Naive B cell (primary cell): ENCODE measurements at regions not wholly inside any gene's neighbourhood (a gene's known extent, or its start where the extent isn't known, plus 50 kb on each side); places are given as distances from the start of the nearest gene placed in this dataset.

ENCODE experiments used
- ATAC-seq, 2 donors: fragments of 150-1000 bp; cut with Tn5 transposase; 2 replicates each; pipeline ENCODE4 v1.10.0; 2021; ENCODE audit warnings: low read depth in 2 of 2, mild to moderate bottlenecking in 2 of 2, moderate library complexity in 2 of 2
- DNase-seq: peaks from one replicate; pipeline ENCODE4 v3.0.0; 2022
- H3K27ac Mint-ChIP-seq, 6 donors: one replicate each; pipeline ENCODE4 v1.8.0; 2020 to 2022; ENCODE audit warnings: mild to moderate bottlenecking in 6 of 6, mixed read lengths in 6 of 6, moderate library complexity in 5 of 6, inconsistent platforms in 2 of 6
- H3K27me3 Mint-ChIP-seq, 3 donors: one replicate each; pipeline ENCODE4 v1.8.0; 2021 to 2022; ENCODE audit warnings: mixed read lengths in 3 of 3, mild to moderate bottlenecking in 1 of 3
- H3K36me3 Mint-ChIP-seq, 2 donors: one replicate each; pipeline ENCODE4 v1.8.0; 2020 to 2022; ENCODE audit warnings: mixed read lengths in 2 of 2, inconsistent platforms in 1 of 2, mild to moderate bottlenecking in 1 of 2
- H3K4me1 Mint-ChIP-seq, 3 donors: one replicate each; pipeline ENCODE4 v1.8.0; 2020 to 2022; ENCODE audit warnings: mixed read lengths in 3 of 3, inconsistent platforms in 1 of 3, mild to moderate bottlenecking in 1 of 3, moderate library complexity in 1 of 3
- H3K4me3 Mint-ChIP-seq, 8 donors: one replicate each; pipeline ENCODE4 v1.8.0; 2020 to 2022; ENCODE audit warnings: mild to moderate bottlenecking in 8 of 8, mixed read lengths in 8 of 8, moderate library complexity in 8 of 8, inconsistent platforms in 2 of 8
- H3K9me3 Mint-ChIP-seq, 7 donors: one replicate each; pipeline ENCODE4 v1.8.0; 2020 to 2022; ENCODE audit warnings: mixed read lengths in 7 of 7, mild to moderate bottlenecking in 5 of 7, inconsistent platforms in 2 of 7, moderate library complexity in 1 of 7

- Mint-ChIP-seq H3K36me3 (no peaks in the 10 kb centered on the region), H3K9me3 (peaks cover 0 to 2% (median 0%) of the 10 kb centered on the region in 7 donors), H3K27ac (no peak overlapping the region), H3K4me1 (no peaks in the 10 kb centered on the region), H3K4me3 (no peak overlapping the region), H3K27me3 (no peaks in the 10 kb centered on the region)
- ATAC-seq = no peak
- no peak for DNase-seq
These were observed 203.1 kb upstream of the SEMA6D start for GRCh38 chr15:47514200-47514652.

GRCh38 chr15:47516558-47516957, 200.7 kb upstream of the SEMA6D start:
- no peaks in the 10 kb centered on the region for H3K4me1 Mint-ChIP-seq
- ATAC-seq = no peak
- no peak for DNase-seq
- H3K27me3 Mint-ChIP-seq = no peaks in the 10 kb centered on the region
- peaks cover 0 to 3% (median 0%) of the 10 kb centered on the region in 7 donors for H3K9me3 Mint-ChIP-seq
- H3K27ac Mint-ChIP-seq = no peak overlapping the region
- H3K36me3 Mint-ChIP-seq = no peaks in the 10 kb centered on the region
- no peak overlapping the region for H3K4me3 Mint-ChIP-seq

- Mint-ChIP-seq H3K4me3 (no peak overlapping the region), H3K27me3 (no peaks in the 10 kb centered on the region), H3K9me3 (peaks cover 0 to 3% (median 0%) of the 10 kb centered on the region in 7 donors), H3K36me3 (no peaks in the 10 kb centered on the region), H3K27ac (no peak overlapping the region), H3K4me1 (no peaks in the 10 kb centered on the region)
- DNase-seq (no peak), ATAC-seq (no peak)
These were observed 200.3 kb upstream of the SEMA6D start for GRCh38 chr15:47516972-47517371.

- DNase-seq = no peak
These were observed 199.6 kb upstream of the SEMA6D start for GRCh38 chr15:47517737-47518136.

DNA sequence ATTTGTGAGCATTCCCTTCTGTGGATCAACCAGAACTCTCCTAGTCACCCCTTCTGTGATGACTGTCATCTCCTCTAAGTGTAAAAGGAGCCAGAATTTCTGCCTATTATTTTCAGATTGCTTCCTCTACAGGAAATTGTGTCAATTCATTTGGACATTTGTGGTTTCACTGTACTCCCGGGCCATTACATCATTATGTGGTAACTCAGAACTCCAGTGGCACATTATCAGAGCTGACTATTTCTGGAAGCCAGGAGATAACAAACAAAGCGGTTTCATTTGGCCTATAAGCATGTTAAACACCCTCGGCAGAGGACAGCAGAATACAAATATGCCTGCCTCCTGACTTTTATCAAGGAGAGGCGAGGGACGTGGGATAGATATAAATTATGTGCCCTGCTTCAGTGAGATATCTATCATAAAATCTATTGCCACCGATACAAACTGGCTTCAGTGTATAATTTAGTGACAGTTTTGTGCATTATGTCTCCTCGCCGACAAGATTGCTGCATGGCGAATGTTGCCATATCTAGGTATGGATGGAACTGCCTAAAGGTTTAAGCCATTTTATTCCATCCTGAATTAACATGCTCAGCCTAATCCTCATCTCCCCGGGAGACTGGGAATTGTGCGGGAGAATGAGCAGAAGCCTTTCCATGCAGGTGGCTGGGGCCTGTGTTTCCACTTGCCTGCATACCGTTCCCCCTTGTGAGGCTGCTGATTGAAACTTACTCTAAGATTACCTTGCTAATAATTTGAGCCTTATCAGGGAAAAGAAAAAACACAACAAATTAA, 193.4 kb upstream of the SEMA6D start:
- DNase-seq = no peak
- no peak overlapping the region for H3K27ac Mint-ChIP-seq
- no peaks in the 10 kb centered on the region for H3K4me1 Mint-ChIP-seq
- H3K36me3 Mint-ChIP-seq = no peaks in the 10 kb centered on the region
- H3K4me3 Mint-ChIP-seq = no peak overlapping the region
- H3K27me3 Mint-ChIP-seq = no peaks in the 10 kb centered on the region
- no peak for ATAC-seq
- H3K9me3 Mint-ChIP-seq = peaks cover 0 to 3% (median 0%) of the 10 kb centered on the region in 7 donors

More at GRCh38 chr15:47517737-47518136, 199.6 kb upstream of the SEMA6D start:
- Mint-ChIP-seq H3K27ac (no peak overlapping the region), H3K4me1 (no peaks in the 10 kb centered on the region), H3K9me3 (peaks cover 0 to 3% (median 0%) of the 10 kb centered on the region in 7 donors), H3K36me3 (no peaks in the 10 kb centered on the region), H3K27me3 (no peaks in the 10 kb centered on the region), H3K4me3 (no peak overlapping the region)
- ATAC-seq = no peak

DNA sequence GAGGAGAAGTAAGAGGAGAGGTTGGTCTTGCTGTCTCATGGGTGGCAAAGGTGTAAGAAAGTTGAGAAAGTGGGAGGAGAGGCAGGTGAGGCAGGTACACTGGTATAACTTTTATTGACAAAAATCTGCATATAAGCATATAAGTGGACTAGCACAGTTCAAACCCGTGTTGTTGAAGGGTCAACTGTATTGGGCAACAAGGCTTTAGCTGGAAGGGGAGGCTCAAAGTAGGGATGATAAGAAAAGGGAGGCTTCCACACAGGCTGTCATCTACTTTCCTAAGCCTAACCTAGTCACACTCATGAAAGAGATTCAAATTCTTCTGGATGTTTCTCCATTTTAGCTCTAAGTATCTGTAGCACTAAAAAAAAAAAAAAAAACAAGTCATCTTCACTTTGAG, 188.1 kb upstream of the SEMA6D start:
- Mint-ChIP-seq H3K36me3 (no peaks in the 10 kb centered on the region), H3K9me3 (no peaks in the 10 kb centered on the region), H3K27me3 (peaks cover 0 to 6% (median 0%) of the 10 kb centered on the region in 3 donors), H3K27ac (no peak overlapping the region), H3K4me1 (no peaks in the 10 kb centered on the region), H3K4me3 (no peak overlapping the region)
- ATAC-seq (no peak), DNase-seq (no peak)

GRCh38 chr15:47534673-47535072, 182.6 kb upstream of the SEMA6D start:
- Mint-ChIP-seq H3K4me1 (no peaks in the 10 kb centered on the region), H3K4me3 (no peak overlapping the region), H3K36me3 (no peaks in the 10 kb centered on the region), H3K27me3 (peaks cover 4 to 6% (median 4%) of the 10 kb centered on the region in 3 donors), H3K9me3 (peaks cover 0 to 3% (median 0%) of the 10 kb centered on the region in 7 donors), H3K27ac (no peak overlapping the region)
- DNase-seq (no peak), ATAC-seq (no peak)

- Mint-ChIP-seq H3K4me1 (no peaks in the 10 kb centered on the region), H3K27ac (no peak overlapping the region), H3K36me3 (no peaks in the 10 kb centered on the region), H3K9me3 (peaks cover 0 to 7% (median 4%) of the 10 kb centered on the region in 7 donors), H3K4me3 (no peak overlapping the region), H3K27me3 (no peaks in the 10 kb centered on the region)
- DNase-seq (no peak), ATAC-seq (no peak)
These were observed 175.7 kb upstream of the SEMA6D start for GRCh38 chr15:47541562-47541961.

DNA sequence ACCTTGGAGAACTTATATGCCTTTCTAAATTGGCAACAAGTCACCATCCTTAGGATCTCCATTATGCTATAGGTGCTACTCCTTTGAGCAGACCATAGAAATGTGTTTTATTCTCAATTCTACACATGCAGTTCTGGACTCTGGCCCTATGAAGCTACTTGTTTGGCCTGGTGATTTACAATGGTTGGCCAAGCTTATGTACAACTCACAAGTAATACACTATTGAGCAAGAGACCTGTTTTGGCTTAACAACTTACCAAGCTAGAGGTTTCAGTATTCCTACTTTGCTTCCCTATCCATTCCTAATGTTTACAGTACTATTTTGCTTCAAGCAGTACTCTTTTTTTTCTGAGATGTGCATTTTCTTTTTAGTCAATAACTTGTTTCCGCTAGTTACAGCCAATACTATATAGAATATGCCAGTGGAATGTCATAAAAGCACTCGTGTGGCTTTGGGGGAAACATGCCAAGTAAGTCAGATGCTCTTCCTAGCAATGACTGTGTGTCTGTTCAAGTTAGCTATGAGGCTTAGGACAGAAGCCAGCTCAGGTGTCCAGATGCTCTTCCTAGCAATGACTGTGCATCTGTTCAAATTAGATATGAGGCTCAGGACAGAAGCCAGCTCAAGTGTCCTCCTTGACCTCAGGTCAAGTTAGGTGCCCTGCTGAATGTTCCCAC, 174.9 kb upstream of the SEMA6D start:
- DNase-seq (no peak), ATAC-seq (no peak)
- Mint-ChIP-seq H3K4me3 (no peak overlapping the region), H3K9me3 (peaks cover 0 to 7% (median 4%) of the 10 kb centered on the region in 7 donors), H3K27ac (no peak overlapping the region), H3K27me3 (no peaks in the 10 kb centered on the region), H3K36me3 (no peaks in the 10 kb centered on the region), H3K4me1 (no peaks in the 10 kb centered on the region)

DNA sequence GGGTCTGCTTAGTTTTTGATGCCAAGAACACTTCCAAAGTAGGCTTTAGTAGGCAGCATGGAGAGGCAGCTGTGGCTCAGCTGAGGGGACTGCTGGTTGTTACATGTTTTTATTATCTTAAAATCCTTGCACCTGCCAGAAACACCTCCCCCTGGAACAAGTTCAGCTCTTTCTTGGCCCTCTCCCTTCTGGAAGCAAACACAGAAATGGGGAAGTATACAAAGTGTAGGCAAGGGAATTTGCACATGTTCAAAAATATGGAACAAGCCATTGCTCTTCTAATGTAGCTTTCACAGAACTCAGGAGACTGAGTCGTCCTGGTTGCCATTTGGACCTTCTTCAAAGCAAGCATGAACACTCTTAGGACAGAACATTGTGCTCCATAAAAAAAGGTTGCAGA, 169.1 kb upstream of the SEMA6D start:
- no peak for DNase-seq
- ATAC-seq = no peak
- Mint-ChIP-seq H3K27ac (no peak overlapping the region), H3K4me1 (no peaks in the 10 kb centered on the region), H3K9me3 (peaks cover 0 to 5% (median 2%) of the 10 kb centered on the region in 7 donors), H3K36me3 (no peaks in the 10 kb centered on the region), H3K4me3 (no peak overlapping the region), H3K27me3 (no peaks in the 10 kb centered on the region)

- no peaks in the 10 kb centered on the region for H3K36me3 Mint-ChIP-seq
- ATAC-seq (no peak), DNase-seq (no peak)
- peaks cover 0 to 4% (median 0%) of the 10 kb centered on the region in 7 donors for H3K9me3 Mint-ChIP-seq
- no peak overlapping the region for H3K4me3 Mint-ChIP-seq
- no peaks in the 10 kb centered on the region for H3K4me1 Mint-ChIP-seq
- no peak overlapping the region for H3K27ac Mint-ChIP-seq
- no peaks in the 10 kb centered on the region for H3K27me3 Mint-ChIP-seq
These were observed 168.3 kb upstream of the SEMA6D start for GRCh38 chr15:47548986-47549385.

DNA sequence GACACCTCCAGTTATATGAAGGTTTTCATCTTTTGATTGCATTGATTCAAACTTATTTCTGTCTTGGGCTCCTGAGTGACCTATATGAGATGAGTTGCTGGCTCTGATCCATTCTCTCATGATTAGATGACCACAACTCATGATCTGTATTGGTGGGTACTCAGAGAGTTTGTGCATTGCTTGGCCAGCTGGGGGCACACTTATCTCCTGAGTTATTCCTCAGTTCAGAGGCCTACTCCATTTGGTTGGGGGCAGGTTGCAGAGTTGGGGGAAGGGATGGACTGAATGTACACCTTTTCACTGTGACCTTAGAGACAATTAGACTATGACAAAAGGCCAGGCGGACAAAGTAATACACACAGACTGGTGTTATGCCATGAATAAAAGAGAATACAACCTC, 166.2 kb upstream of the SEMA6D start:
- no peak for ATAC-seq
- Mint-ChIP-seq H3K27me3 (no peaks in the 10 kb centered on the region), H3K9me3 (peaks cover 0 to 2% (median 0%) of the 10 kb centered on the region in 7 donors), H3K27ac (no peak overlapping the region), H3K36me3 (no peaks in the 10 kb centered on the region), H3K4me1 (no peaks in the 10 kb centered on the region), H3K4me3 (no peak overlapping the region)
- no peak for DNase-seq

- H3K27ac Mint-ChIP-seq = no peak overlapping the region
- DNase-seq (no peak), ATAC-seq (no peak)
- H3K36me3 Mint-ChIP-seq = no peaks in the 10 kb centered on the region
- peaks cover 0 to 2% (median 0%) of the 10 kb centered on the region in 7 donors for H3K9me3 Mint-ChIP-seq
- H3K27me3 Mint-ChIP-seq = no peaks in the 10 kb centered on the region
- no peaks in the 10 kb centered on the region for H3K4me1 Mint-ChIP-seq
- no peak overlapping the region for H3K4me3 Mint-ChIP-seq
These were observed 165.8 kb upstream of the SEMA6D start for GRCh38 chr15:47551546-47551945.

GRCh38 chr15:47552978-47553608, 164.2 kb upstream of the SEMA6D start:
- Mint-ChIP-seq H3K27ac (no peak overlapping the region), H3K36me3 (no peaks in the 10 kb centered on the region), H3K4me1 (no peaks in the 10 kb centered on the region), H3K4me3 (no peak overlapping the region), H3K9me3 (peaks cover 0 to 2% (median 0%) of the 10 kb centered on the region in 7 donors), H3K27me3 (no peaks in the 10 kb centered on the region)
- DNase-seq (no peak), ATAC-seq (no peak)
